ENCODE measurements at regions not wholly inside any gene's neighbourhood (a gene's known extent, or its start where the extent isn't known, plus 50 kb on each side); places are given as distances from the start of the nearest gene placed in this dataset.

- Mint-ChIP-seq H3K4me3 (no peak overlapping the region), H3K27me3 (ENCODE audit: insufficient read depth) (peaks cover 6% of the 10 kb centered on the region), H3K4me1 (ENCODE audit: low read depth) (no peaks in the 10 kb centered on the region), H3K27ac (no peak overlapping the region), H3K9me3 (no peaks in the 10 kb centered on the region), H3K36me3 (ENCODE audit: low read depth) (no peaks in the 10 kb centered on the region)
- no peak for DNase-seq (ENCODE audit: low spot score)
- intact Hi-C loops (cut with micrococcal nuclease), result no loop called here
Observed at GRCh38 chr2:128494640-128495321, 176.1 kb upstream of the HS6ST1 start.

DNA sequence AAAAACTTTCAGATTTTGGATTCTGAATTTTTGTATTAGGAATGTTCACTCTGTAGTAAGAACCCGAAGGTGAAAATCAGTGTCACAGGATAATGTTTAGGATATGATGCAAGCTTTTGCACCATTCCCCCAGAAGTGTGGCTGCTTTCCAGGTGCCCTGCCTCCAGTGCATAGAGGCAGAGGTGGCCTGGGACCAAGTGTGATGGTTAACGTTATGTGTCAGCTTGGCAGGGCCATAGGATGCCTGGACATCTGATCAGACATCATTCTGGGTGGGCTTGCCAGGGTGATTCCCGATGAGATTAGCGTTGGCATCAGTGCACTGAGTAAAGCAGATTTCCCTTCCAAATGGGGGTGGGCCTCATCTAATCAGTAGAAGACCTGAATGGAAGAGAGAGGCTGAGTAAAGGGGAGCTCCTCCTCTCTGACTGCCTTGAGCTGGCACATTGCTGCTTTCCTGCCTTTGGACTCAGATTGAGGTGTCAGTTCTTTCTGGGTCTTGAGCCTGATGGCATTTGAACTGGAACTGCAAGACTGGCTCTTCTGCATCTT, 177.4 kb upstream of the HS6ST1 start:
- Mint-ChIP-seq H3K27me3 (ENCODE audit: insufficient read depth) (peaks cover 2% of the 10 kb centered on the region), H3K27ac (no peak overlapping the region), H3K4me1 (ENCODE audit: low read depth) (no peaks in the 10 kb centered on the region), H3K36me3 (ENCODE audit: low read depth) (no peaks in the 10 kb centered on the region), H3K4me3 (no peak overlapping the region), H3K9me3 (no peaks in the 10 kb centered on the region)
- no peak for DNase-seq (ENCODE audit: low spot score)
- intact Hi-C loops (cut with micrococcal nuclease), result no loop called here

- H3K4me3 Mint-ChIP-seq, result no peak overlapping the region
- H3K4me1 Mint-ChIP-seq (ENCODE audit: low read depth), result no peaks in the 10 kb centered on the region
- H3K27ac Mint-ChIP-seq, result no peak overlapping the region
- peaks cover 2% of the 10 kb centered on the region for H3K27me3 Mint-ChIP-seq (ENCODE audit: insufficient read depth)
- no peaks in the 10 kb centered on the region for H3K36me3 Mint-ChIP-seq (ENCODE audit: low read depth)
- DNase-seq (ENCODE audit: low spot score), result no peak
- intact Hi-C loops (cut with micrococcal nuclease), result no loop called here
- no peaks in the 10 kb centered on the region for H3K9me3 Mint-ChIP-seq
Observed at GRCh38 chr2:128496700-128497099, 178.0 kb upstream of the HS6ST1 start.

- no peak overlapping the region for H3K4me3 Mint-ChIP-seq
- H3K27ac Mint-ChIP-seq, result no peak overlapping the region
- no peaks in the 10 kb centered on the region for H3K4me1 Mint-ChIP-seq (ENCODE audit: low read depth)
- H3K27me3 Mint-ChIP-seq (ENCODE audit: insufficient read depth), result peaks cover 2% of the 10 kb centered on the region
- intact Hi-C loops (cut with micrococcal nuclease), result no loop called here
- H3K36me3 Mint-ChIP-seq (ENCODE audit: low read depth), result no peaks in the 10 kb centered on the region
- DNase-seq (ENCODE audit: low spot score), result no peak
- H3K9me3 Mint-ChIP-seq, result no peaks in the 10 kb centered on the region
Observed at GRCh38 chr2:128497461-128497860, 178.8 kb upstream of the HS6ST1 start.

- no peak for DNase-seq (ENCODE audit: low spot score)
- H3K4me1 Mint-ChIP-seq (ENCODE audit: low read depth), result no peaks in the 10 kb centered on the region
- no peak overlapping the region for H3K4me3 Mint-ChIP-seq
- no peak overlapping the region for H3K27ac Mint-ChIP-seq
- no peaks in the 10 kb centered on the region for H3K9me3 Mint-ChIP-seq
- intact Hi-C loops (cut with micrococcal nuclease), result no loop called here
- peaks cover 5% of the 10 kb centered on the region for H3K27me3 Mint-ChIP-seq (ENCODE audit: insufficient read depth)
- H3K36me3 Mint-ChIP-seq (ENCODE audit: low read depth), result no peaks in the 10 kb centered on the region
Observed at GRCh38 chr2:128498086-128498485, 179.4 kb upstream of the HS6ST1 start.

DNA sequence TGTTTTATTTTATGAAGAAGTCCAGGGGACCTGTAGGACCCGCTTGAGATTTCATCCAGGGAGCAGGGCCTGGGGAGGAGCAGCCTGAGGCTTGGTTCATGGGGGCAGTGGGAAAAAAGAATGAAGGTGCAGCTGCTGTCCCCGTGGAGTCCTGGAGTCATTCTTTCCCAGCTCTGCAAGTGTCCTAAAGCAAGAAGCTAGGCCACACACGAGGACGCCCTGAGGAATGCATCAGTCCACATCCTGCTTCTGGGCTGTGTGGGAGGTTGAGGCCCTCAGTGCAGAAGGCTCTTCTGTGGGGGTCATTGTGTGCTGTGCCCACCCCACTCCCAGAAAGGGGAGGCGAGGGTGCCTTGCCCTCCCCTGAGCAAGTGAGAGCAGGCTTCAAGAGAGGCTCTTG, 179.9 kb upstream of the HS6ST1 start:
- Mint-ChIP-seq H3K27ac (no peak overlapping the region), H3K36me3 (ENCODE audit: low read depth) (no peaks in the 10 kb centered on the region), H3K9me3 (no peaks in the 10 kb centered on the region), H3K27me3 (ENCODE audit: insufficient read depth) (peaks cover 5% of the 10 kb centered on the region), H3K4me1 (ENCODE audit: low read depth) (no peaks in the 10 kb centered on the region), H3K4me3 (no peak overlapping the region)
- intact Hi-C loops (cut with micrococcal nuclease), result no loop called here
- DNase-seq (ENCODE audit: low spot score), result no peak

DNA sequence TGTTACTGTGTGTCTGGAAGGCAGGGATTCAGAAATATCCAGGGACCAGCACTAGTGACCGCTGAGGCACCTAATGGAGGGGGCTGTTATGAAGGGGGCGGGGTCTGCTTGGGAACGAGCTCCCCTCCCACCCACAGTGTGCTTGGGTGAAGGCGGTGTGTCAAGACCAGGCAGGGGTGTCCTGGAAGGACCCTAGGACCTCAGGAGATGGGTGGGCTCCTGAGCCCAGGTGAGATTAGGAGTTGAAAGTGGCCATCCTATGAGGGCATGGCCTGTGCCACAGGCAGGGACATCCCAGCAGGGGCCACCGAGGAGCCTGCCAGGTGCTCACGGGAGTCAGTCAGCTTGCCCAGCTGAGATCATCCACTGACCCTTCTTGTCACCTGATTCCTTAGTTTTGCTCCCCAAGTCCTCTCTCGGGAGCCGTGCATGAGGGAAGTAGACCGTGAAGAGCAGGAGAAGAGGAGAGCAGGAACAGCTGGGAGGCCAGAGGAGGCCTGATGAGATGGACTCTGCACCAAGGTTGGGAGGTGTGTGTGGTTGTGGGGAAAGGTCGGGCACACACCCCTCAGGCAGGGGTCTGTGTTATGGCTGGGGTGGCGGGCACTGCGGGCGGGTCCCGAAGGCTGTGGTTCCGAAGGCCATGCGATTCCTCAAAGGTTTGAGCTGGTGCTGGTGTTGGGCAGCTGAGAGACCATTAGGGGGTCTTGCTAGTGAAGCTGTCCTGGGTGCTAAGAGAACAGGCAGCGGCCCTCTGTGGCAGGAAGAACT, 180.9 kb upstream of the HS6ST1 start:
- no peaks in the 10 kb centered on the region for H3K36me3 Mint-ChIP-seq (ENCODE audit: low read depth)
- intact Hi-C loops (cut with micrococcal nuclease), result no loop called here

DNA sequence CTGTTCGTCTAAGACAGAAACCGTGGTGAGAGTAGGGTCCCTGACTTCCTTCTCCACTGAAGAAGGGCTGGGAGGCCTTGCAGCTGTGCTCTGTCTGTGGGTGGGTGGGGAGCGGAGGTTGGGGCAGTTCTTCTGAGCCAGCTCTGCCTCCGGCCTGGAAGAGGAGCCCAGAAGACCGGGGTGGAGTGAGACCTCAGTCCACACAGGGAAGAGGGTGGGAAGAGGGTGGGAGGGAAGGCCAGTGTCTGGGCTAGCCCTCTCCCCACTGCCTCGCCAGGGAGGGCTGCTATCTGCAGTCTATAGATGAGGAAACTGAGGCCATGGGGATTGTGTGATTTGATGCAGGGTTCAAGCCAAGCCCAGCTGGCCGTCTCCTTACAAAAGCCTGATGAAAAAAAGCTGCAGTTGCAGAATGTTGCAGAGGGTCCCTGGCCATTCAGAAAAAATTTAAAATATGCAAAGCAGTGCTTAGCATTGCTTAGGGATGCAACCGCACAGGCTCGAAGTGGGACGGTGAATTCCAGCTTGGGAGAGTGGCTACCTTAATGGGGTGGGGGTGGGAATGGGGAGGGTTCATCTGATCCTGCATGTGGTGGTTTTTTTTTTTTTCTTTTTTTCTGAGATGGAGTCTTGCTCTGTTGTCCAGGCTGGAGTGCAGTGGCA, 181.6 kb upstream of the HS6ST1 start:
- no peaks in the 10 kb centered on the region for H3K36me3 Mint-ChIP-seq (ENCODE audit: low read depth)
- H3K27me3 Mint-ChIP-seq (ENCODE audit: insufficient read depth), result peaks cover 5% of the 10 kb centered on the region
- DNase-seq (ENCODE audit: low spot score), result no peak
- H3K4me3 Mint-ChIP-seq, result no peak overlapping the region
- H3K9me3 Mint-ChIP-seq, result no peaks in the 10 kb centered on the region
- no peaks in the 10 kb centered on the region for H3K4me1 Mint-ChIP-seq (ENCODE audit: low read depth)
- H3K27ac Mint-ChIP-seq, result no peak overlapping the region
- intact Hi-C loops (cut with micrococcal nuclease), result no loop called here

More for the DNA sequence above, 180.9 kb upstream of the HS6ST1 start:
- no peak for DNase-seq (ENCODE audit: low spot score)
- H3K4me1 Mint-ChIP-seq (ENCODE audit: low read depth), result no peaks in the 10 kb centered on the region
- H3K27ac Mint-ChIP-seq, result no peak overlapping the region
- H3K9me3 Mint-ChIP-seq, result no peaks in the 10 kb centered on the region
- peaks cover 5% of the 10 kb centered on the region for H3K27me3 Mint-ChIP-seq (ENCODE audit: insufficient read depth)
- no peak overlapping the region for H3K4me3 Mint-ChIP-seq

- Mint-ChIP-seq H3K9me3 (no peaks in the 10 kb centered on the region), H3K27ac (no peak overlapping the region), H3K27me3 (ENCODE audit: insufficient read depth) (peaks cover 5% of the 10 kb centered on the region), H3K36me3 (ENCODE audit: low read depth) (no peaks in the 10 kb centered on the region), H3K4me3 (no peak overlapping the region), H3K4me1 (ENCODE audit: low read depth) (no peaks in the 10 kb centered on the region)
- no peak for DNase-seq (ENCODE audit: low spot score)
- intact Hi-C loops (cut with micrococcal nuclease), result no loop called here
Observed at GRCh38 chr2:128501006-128501690, 182.5 kb upstream of the HS6ST1 start.

DNA sequence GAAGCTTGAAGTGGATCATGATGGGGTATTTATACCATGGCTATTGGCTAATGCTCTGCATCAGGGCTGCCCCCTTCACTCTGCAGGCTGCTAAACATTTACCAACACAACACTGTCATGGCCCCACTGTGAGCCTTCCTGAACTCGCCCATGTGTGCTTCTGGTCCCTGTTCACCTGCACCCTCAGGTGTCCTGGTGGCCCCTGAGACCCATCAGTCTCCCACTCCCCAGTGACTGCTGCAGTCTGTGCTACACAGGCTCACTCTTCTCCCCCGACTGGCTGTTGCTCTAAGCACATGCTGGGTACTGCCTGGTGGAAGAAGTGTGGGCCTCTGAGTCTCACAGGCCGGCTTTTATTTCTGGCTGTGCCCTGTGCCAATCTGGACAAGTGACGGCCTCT, 183.0 kb upstream of the HS6ST1 start:
- Mint-ChIP-seq H3K9me3 (no peaks in the 10 kb centered on the region), H3K4me1 (ENCODE audit: low read depth) (no peaks in the 10 kb centered on the region), H3K4me3 (no peak overlapping the region), H3K36me3 (ENCODE audit: low read depth) (no peaks in the 10 kb centered on the region), H3K27ac (no peak overlapping the region), H3K27me3 (ENCODE audit: insufficient read depth) (peaks cover 4% of the 10 kb centered on the region)
- intact Hi-C loops (cut with micrococcal nuclease), result no loop called here
- no peak for DNase-seq (ENCODE audit: low spot score)

DNA sequence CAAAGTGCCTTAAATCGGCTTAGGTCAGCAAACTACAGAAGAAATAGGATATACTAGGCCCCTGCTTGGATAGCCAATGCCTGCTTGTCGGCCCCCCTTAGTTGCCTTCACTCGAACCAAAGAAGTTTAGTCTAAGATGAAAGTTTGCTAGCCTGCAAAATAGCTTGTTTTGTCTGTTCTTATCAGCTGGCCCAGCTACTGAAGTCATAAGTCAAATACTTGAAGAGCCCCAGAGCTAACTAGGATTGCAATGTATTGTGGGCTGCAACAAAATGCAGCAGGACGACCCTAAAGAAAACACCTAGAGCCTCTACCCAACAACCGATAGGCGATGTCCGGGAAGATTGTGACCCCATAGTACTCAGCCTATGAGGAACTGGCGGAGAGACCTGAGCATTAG, 183.5 kb upstream of the HS6ST1 start:
- Mint-ChIP-seq H3K4me3 (no peak overlapping the region), H3K27me3 (ENCODE audit: insufficient read depth) (peaks cover 4% of the 10 kb centered on the region), H3K27ac (no peak overlapping the region), H3K9me3 (no peaks in the 10 kb centered on the region), H3K4me1 (ENCODE audit: low read depth) (no peaks in the 10 kb centered on the region), H3K36me3 (ENCODE audit: low read depth) (no peaks in the 10 kb centered on the region)
- intact Hi-C loops (cut with micrococcal nuclease), result no loop called here
- DNase-seq (ENCODE audit: low spot score), result no peak

- Mint-ChIP-seq H3K9me3 (no peaks in the 10 kb centered on the region), H3K27me3 (ENCODE audit: insufficient read depth) (peaks cover 4% of the 10 kb centered on the region), H3K4me1 (ENCODE audit: low read depth) (no peaks in the 10 kb centered on the region), H3K4me3 (no peak overlapping the region), H3K36me3 (ENCODE audit: low read depth) (no peaks in the 10 kb centered on the region), H3K27ac (no peak overlapping the region)
- intact Hi-C loops (cut with micrococcal nuclease), result no loop called here
- no peak for DNase-seq (ENCODE audit: low spot score)
Observed at GRCh38 chr2:128502638-128503246, 184.1 kb upstream of the HS6ST1 start.

Data from activated T-helper 1 cell treated with anti-CD3 and anti-CD28 coated beads, Interleukin-12 subunit alpha, Interleukin-12 subunit beta, Interleukin-2, Interleukin-4 antibody, amounts not matched to agents 30 ng/mL and 10 ng/mL and 1 ng/mL, durations not matched to agents 14 hours and 24 hours and 36 hours (primary cell).